T-helper 2 cell treated with Interferon-gamma antibody and Interleukin-4, amounts not matched to agents 5 μg/mL and 100 μg/mL, for 36 hours (primary cell): ENCODE measurements at regions not wholly inside any gene's neighbourhood (a gene's known extent, or its start where the extent isn't known, plus 50 kb on each side); places are given as distances from the start of the nearest gene placed in this dataset.

Experiments used
- DNase-seq: peaks from one replicate; pipeline ENCODE4 v3.0.0; 2021; ENCODE audit warnings: low spot score
- H3K27ac Mint-ChIP-seq: one replicate; pipeline ENCODE4 v1.8.0; 2021; ENCODE audit warnings: mild to moderate bottlenecking, mixed read lengths
- H3K27me3 Mint-ChIP-seq: one replicate; pipeline ENCODE4 v1.8.0; 2021; ENCODE audit warnings: low read depth, mixed read lengths
- H3K36me3 Mint-ChIP-seq: one replicate; pipeline ENCODE4 v1.8.0; 2021; ENCODE audit warnings: low read depth, mixed read lengths
- H3K4me1 Mint-ChIP-seq: one replicate; pipeline ENCODE4 v1.8.0; 2021; ENCODE audit warnings: low read depth, mixed read lengths
- H3K4me3 Mint-ChIP-seq: one replicate; pipeline ENCODE4 v1.8.0; 2022; ENCODE audit warnings: mild to moderate bottlenecking, moderate library complexity, mixed read lengths
- H3K9me3 Mint-ChIP-seq: one replicate; pipeline ENCODE4 v1.8.0; 2021; ENCODE audit warnings: mixed read lengths

DNA sequence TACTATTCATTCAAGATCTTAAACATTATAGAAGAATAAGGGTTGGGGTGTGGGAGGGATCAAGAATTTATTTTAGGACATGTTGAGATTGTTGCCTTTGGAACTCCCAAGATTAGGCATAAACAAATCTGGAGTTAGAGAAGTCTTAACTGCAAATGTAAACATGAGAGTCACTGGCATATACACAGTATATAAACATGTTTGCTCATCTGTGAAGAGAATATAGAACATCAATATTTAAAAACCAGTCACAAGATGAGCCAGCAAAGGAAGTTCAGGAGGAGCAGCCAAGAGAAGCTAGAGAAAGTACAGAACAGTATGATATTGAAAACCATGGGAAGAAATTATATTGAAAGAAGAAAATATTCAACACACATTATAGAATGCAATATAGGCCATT, 638.6 kb upstream of the SLC39A10 start:
- H3K27me3 Mint-ChIP-seq: no peaks in the 10 kb centered on the region
- H3K4me3 Mint-ChIP-seq: no peak overlapping the region
- no peak overlapping the region for H3K27ac Mint-ChIP-seq
- no peaks in the 10 kb centered on the region for H3K9me3 Mint-ChIP-seq
- peaks cover 3% of the 10 kb centered on the region for H3K4me1 Mint-ChIP-seq
- no peak for DNase-seq
- H3K36me3 Mint-ChIP-seq: no peaks in the 10 kb centered on the region

- Mint-ChIP-seq H3K4me1 (peaks cover 3% of the 10 kb centered on the region), H3K27ac (no peak overlapping the region), H3K9me3 (no peaks in the 10 kb centered on the region), H3K4me3 (no peak overlapping the region), H3K36me3 (no peaks in the 10 kb centered on the region), H3K27me3 (no peaks in the 10 kb centered on the region)
- DNase-seq: no peak
Measured at GRCh38 chr2:195017890-195018289, 639.1 kb upstream of the SLC39A10 start.

GRCh38 chr2:195016841-195017240, 640.2 kb upstream of the SLC39A10 start:
- no peak for DNase-seq
- Mint-ChIP-seq H3K4me1 (no peaks in the 10 kb centered on the region), H3K27ac (no peak overlapping the region), H3K27me3 (no peaks in the 10 kb centered on the region), H3K36me3 (no peaks in the 10 kb centered on the region), H3K9me3 (no peaks in the 10 kb centered on the region), H3K4me3 (no peak overlapping the region)

GRCh38 chr2:195009202-195009601, 647.8 kb upstream of the SLC39A10 start:
- Mint-ChIP-seq H3K27me3 (no peaks in the 10 kb centered on the region), H3K27ac (no peak overlapping the region), H3K4me1 (no peaks in the 10 kb centered on the region), H3K9me3 (no peaks in the 10 kb centered on the region), H3K4me3 (no peak overlapping the region), H3K36me3 (no peaks in the 10 kb centered on the region)
- no peak for DNase-seq

- H3K27ac Mint-ChIP-seq: no peak overlapping the region
- H3K4me3 Mint-ChIP-seq: no peak overlapping the region
- H3K36me3 Mint-ChIP-seq: no peaks in the 10 kb centered on the region
- H3K4me1 Mint-ChIP-seq: no peaks in the 10 kb centered on the region
- no peaks in the 10 kb centered on the region for H3K27me3 Mint-ChIP-seq
- H3K9me3 Mint-ChIP-seq: no peaks in the 10 kb centered on the region
- no peak for DNase-seq
Measured at GRCh38 chr2:195006856-195007255, 650.2 kb upstream of the SLC39A10 start.

DNA sequence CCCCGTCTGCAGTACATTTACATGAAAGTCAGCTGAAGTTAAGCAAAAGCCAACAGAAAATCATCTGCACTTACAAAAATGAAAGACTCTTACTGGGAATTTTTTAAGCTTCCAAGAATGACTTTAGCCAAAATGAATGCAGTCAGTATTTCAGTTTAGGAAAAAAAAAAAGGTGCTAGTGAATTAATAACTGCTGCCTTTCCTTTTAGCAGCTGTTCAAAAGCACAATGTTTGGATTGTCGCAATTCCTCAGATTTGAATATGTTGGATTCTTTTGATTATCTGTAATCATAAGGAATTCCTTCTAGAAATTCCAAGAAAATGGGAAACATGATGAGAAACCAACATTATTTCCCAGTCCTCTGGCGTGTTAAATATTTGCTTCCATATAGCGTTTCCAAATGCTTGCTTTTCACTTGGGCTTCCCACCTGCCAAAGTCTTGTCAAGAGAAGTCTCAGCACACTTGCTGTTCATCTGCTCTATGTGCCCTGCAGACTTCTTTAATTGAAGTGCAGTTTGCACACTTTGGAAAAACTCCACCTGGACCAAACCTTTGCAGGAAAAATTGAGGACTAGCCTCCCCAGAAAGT, 653.0 kb upstream of the SLC39A10 start:
- DNase-seq: no peak
- no peaks in the 10 kb centered on the region for H3K4me1 Mint-ChIP-seq
- no peaks in the 10 kb centered on the region for H3K9me3 Mint-ChIP-seq
- H3K27me3 Mint-ChIP-seq: no peaks in the 10 kb centered on the region
- H3K36me3 Mint-ChIP-seq: no peaks in the 10 kb centered on the region
- H3K27ac Mint-ChIP-seq: no peak overlapping the region
- H3K4me3 Mint-ChIP-seq: no peak overlapping the region

DNA sequence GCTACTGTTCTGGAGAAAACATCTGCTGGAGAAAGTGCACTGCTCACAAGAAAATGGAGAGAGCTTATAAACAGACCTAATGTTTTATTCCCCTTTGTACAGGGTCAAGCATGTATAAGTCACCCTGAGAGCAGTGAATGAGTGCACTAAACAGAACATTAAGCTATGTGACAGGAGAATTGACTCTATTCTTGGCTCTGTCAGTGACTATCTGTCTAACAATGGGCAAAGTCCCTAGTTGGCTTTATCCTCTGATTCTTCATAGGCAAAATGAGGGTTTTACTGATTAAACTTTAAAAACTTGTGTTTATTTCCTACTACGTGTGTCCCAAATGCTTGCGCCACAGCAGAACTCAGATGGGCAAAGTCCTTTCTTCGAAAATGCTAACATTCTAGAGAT, 655.1 kb upstream of the SLC39A10 start:
- no peaks in the 10 kb centered on the region for H3K4me1 Mint-ChIP-seq
- no peak for DNase-seq
- H3K4me3 Mint-ChIP-seq: no peak overlapping the region
- no peaks in the 10 kb centered on the region for H3K9me3 Mint-ChIP-seq
- no peaks in the 10 kb centered on the region for H3K36me3 Mint-ChIP-seq
- no peak overlapping the region for H3K27ac Mint-ChIP-seq
- no peaks in the 10 kb centered on the region for H3K27me3 Mint-ChIP-seq

DNA sequence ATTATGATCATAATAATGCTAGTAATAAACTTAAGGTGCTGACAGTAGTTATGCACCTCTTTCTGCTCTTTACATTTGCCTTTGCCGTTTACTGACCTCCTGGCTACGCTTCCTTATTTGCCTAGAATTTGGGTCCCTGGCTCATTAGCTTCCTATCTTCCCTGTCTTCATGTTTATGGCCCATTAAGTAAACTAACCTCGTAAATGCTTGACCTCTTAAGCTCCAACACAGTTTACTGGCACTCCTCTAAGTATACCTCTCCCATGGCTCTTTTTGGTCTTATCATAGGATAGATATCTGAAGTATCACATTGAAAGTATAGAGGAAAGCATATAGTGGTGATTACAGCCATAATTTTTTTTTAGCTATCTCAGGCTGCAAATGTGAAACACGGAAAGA, 657.3 kb upstream of the SLC39A10 start:
- Mint-ChIP-seq H3K4me1 (no peaks in the 10 kb centered on the region), H3K4me3 (no peak overlapping the region), H3K36me3 (no peaks in the 10 kb centered on the region), H3K27ac (no peak overlapping the region), H3K9me3 (no peaks in the 10 kb centered on the region), H3K27me3 (no peaks in the 10 kb centered on the region)
- no peak for DNase-seq

GRCh38 chr2:194992648-194993047, 664.4 kb upstream of the SLC39A10 start:
- Mint-ChIP-seq H3K27me3 (no peaks in the 10 kb centered on the region), H3K4me1 (no peaks in the 10 kb centered on the region), H3K9me3 (no peaks in the 10 kb centered on the region), H3K4me3 (no peak overlapping the region), H3K36me3 (no peaks in the 10 kb centered on the region), H3K27ac (no peak overlapping the region)
- no peak for DNase-seq

GRCh38 chr2:194985258-194985657, 671.8 kb upstream of the SLC39A10 start:
- Mint-ChIP-seq H3K36me3 (no peaks in the 10 kb centered on the region), H3K27me3 (no peaks in the 10 kb centered on the region), H3K9me3 (peaks cover 28% of the 10 kb centered on the region), H3K4me1 (no peaks in the 10 kb centered on the region), H3K27ac (no peak overlapping the region), H3K4me3 (no peak overlapping the region)
- DNase-seq: no peak

DNA sequence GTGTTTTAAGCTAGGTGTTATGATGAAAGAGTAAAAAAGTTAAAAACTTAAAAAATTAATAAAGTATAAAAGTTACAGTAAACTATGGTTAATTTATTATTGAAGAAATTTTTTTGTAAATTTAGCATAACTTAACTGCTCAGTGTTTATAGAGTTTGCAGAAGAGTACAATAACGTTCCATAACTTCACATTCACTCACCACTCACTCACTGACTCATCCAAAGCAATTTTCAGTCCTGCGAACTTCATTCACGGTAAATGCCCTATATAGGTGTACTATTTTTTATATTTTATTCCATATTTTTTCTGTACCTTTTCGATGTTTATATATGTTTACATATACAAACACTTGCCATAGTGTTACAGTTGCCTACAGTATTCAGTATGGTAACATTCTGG, 694.8 kb upstream of the SLC39A10 start:
- no peak overlapping the region for H3K27ac Mint-ChIP-seq

DNA sequence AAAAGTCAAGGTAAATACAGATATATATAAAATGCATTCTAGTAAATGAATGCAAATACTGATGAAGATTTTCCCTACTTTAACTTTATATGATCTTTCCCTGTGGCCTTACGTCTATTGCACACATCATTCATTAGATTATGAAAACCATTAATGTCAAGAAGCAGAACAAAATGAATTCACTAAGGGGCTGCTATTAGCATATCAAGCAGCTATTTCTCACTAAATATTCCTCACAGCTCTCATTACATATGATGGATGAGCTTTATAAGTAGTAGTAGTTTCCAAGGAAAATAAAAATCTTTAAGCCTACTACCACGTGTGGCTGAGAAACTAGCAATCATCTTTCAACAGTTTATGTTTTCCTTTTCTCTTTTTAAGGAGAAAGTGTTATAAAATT, 702.8 kb upstream of the SLC39A10 start:
- Mint-ChIP-seq H3K27ac (no peak overlapping the region), H3K36me3 (no peaks in the 10 kb centered on the region), H3K4me1 (no peaks in the 10 kb centered on the region), H3K27me3 (no peaks in the 10 kb centered on the region), H3K4me3 (no peak overlapping the region), H3K9me3 (no peaks in the 10 kb centered on the region)
- DNase-seq: no peak

More for the DNA sequence above, 694.8 kb upstream of the SLC39A10 start:
- Mint-ChIP-seq H3K4me3 (no peak overlapping the region), H3K27me3 (no peaks in the 10 kb centered on the region), H3K36me3 (no peaks in the 10 kb centered on the region), H3K4me1 (no peaks in the 10 kb centered on the region), H3K9me3 (no peaks in the 10 kb centered on the region)
- DNase-seq: no peak

- Mint-ChIP-seq H3K9me3 (no peaks in the 10 kb centered on the region), H3K4me3 (no peak overlapping the region), H3K27me3 (no peaks in the 10 kb centered on the region), H3K4me1 (no peaks in the 10 kb centered on the region), H3K27ac (no peak overlapping the region), H3K36me3 (no peaks in the 10 kb centered on the region)
- no peak for DNase-seq
Measured at GRCh38 chr2:194946826-194947225, 710.2 kb upstream of the SLC39A10 start.

- Mint-ChIP-seq H3K4me1 (no peaks in the 10 kb centered on the region), H3K27me3 (no peaks in the 10 kb centered on the region), H3K9me3 (no peaks in the 10 kb centered on the region), H3K4me3 (no peak overlapping the region), H3K27ac (no peak overlapping the region), H3K36me3 (no peaks in the 10 kb centered on the region)
- no peak for DNase-seq
Measured at GRCh38 chr2:194938066-194938465, 719.0 kb upstream of the SLC39A10 start.

GRCh38 chr2:194927489-194927888, 729.5 kb upstream of the SLC39A10 start:
- Mint-ChIP-seq H3K27ac (no peak overlapping the region), H3K36me3 (no peaks in the 10 kb centered on the region), H3K27me3 (no peaks in the 10 kb centered on the region), H3K9me3 (no peaks in the 10 kb centered on the region), H3K4me3 (no peak overlapping the region), H3K4me1 (no peaks in the 10 kb centered on the region)
- no peak for DNase-seq
